ENCODE measurements at regions not wholly inside any gene's neighbourhood (a gene's known extent, or its start where the extent isn't known, plus 50 kb on each side); places are given as distances from the start of the nearest gene placed in this dataset.
A peak's percentile ranks its signal among the peaks of the same experiment; 100 is the strongest.
"Not testable (repeated sequence)": the region's sequence is repeated elsewhere in the genome, so short reads cannot be mapped to it uniquely, and the experiment has no call there.

DNA sequence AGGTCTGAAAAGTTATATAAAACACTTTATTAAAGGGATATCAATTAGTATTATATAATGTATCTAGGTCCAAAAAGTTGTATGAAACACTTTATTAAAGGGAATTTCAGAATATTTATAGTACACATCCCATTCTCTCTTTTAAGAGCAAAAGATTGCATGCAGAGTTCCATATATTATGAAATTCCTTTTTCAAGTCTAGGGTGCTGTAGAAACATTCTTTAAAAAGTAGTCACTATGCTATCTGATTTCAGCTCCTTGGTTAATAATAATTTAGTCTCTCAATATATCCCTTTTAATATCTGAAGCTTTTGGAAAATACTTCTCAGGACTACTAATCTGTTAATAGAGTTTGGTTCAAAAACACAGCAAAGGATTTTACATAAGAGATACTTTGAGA, 1496.1 kb upstream of the C9orf72 start:
- Histone ChIP-seq H3K27me3 (ENCODE audit: control insufficient read depth, low read length) (no peaks in the 10 kb centered on the region), H3K36me3 (ENCODE audit: control insufficient read depth, low read length) (no peaks in the 10 kb centered on the region), H3K9me2 (replicated peaks; ENCODE audit: control insufficient read depth, low read length) (no peaks in the 10 kb centered on the region), H3K79me2 (ENCODE audit: control insufficient read depth, low read length) (no peaks in the 10 kb centered on the region), H4K20me1 (ENCODE audit: control insufficient read depth, insufficient read depth, low read depth, low read length) (no peaks in the 10 kb centered on the region), H3K27ac (ENCODE audit: low read depth, low read length) (no peak overlapping the region), H3K4me2 (ENCODE audit: low read length) (no peak overlapping the region), H3K4me3 (ENCODE audit: low read length) (no peak overlapping the region), H3K9me3 (ENCODE audit: control insufficient read depth, insufficient read depth, low read length) (no peaks in the 10 kb centered on the region), H3K4me1 (ENCODE audit: control insufficient read depth, low read length) (no peaks in the 10 kb centered on the region), H3F3A (ENCODE audit: control insufficient read depth, insufficient read depth) (no peaks in the 10 kb centered on the region)
- no peak for TF ChIP-seq EZH2phosphoT487 (IDR thresholded peaks at IDR 0.05; ENCODE audit: borderline replicate concordance, low read length)
- TF ChIP-seq, protein P1, sequence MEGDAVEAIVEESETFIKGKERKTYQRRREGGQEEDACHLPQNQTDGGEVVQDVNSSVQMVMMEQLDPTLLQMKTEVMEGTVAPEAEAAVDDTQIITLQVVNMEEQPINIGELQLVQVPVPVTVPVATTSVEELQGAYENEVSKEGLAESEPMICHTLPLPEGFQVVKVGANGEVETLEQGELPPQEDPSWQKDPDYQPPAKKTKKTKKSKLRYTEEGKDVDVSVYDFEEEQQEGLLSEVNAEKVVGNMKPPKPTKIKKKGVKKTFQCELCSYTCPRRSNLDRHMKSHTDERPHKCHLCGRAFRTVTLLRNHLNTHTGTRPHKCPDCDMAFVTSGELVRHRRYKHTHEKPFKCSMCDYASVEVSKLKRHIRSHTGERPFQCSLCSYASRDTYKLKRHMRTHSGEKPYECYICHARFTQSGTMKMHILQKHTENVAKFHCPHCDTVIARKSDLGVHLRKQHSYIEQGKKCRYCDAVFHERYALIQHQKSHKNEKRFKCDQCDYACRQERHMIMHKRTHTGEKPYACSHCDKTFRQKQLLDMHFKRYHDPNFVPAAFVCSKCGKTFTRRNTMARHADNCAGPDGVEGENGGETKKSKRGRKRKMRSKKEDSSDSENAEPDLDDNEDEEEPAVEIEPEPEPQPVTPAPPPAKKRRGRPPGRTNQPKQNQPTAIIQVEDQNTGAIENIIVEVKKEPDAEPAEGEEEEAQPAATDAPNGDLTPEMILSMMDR (IDR thresholded peaks at IDR 0.05; ENCODE audit: low read depth, low read length, poor library complexity, severe bottlenecking) = no peak

DNA sequence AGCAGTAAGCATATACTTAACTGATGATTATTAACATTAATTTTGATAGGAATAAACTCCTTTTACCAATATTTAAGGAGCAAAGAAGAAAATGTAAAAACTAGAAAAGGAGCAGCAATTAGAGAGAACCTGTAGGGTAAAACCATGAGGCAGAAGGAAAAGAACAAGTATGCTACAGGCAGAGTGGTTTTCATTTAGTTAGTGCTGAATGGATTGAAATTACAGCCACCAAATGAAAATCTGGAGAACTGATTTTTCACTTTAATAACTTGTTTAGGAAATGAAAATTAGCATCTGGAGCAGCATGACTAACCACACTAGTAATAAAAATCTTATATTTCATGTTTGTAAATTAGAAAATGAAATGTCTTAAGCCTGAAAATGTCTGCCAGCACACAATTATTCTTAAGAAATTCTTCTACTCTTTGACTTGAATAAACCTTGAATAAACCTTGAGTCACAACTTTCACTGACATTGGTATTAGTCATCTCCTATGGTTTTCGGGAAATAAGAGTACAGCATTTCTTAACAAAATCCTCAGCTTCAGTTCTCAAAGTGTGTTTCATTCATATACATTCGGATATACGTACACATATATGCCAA, 1504.9 kb upstream of the C9orf72 start:
- H3K4me1 ChIP-seq (ENCODE audit: control insufficient read depth, low read length) = no peaks in the 10 kb centered on the region
- no peak overlapping the region for H3K4me3 ChIP-seq (ENCODE audit: low read length)
- no peak for TF ChIP-seq EZH2phosphoT487 (IDR thresholded peaks at IDR 0.05; ENCODE audit: borderline replicate concordance, low read length)
- TF ChIP-seq, protein P1 (IDR thresholded peaks at IDR 0.05; ENCODE audit: low read depth, low read length, poor library complexity, severe bottlenecking) = no peak
- H3K9me3 ChIP-seq (ENCODE audit: control insufficient read depth, insufficient read depth, low read length) = no peaks in the 10 kb centered on the region
- no peaks in the 10 kb centered on the region for H3K9me2 ChIP-seq (replicated peaks; ENCODE audit: control insufficient read depth, low read length)
- no peaks in the 10 kb centered on the region for H3K36me3 ChIP-seq (ENCODE audit: control insufficient read depth, low read length)
- H3K79me2 ChIP-seq (ENCODE audit: control insufficient read depth, low read length) = no peaks in the 10 kb centered on the region
- H4K20me1 ChIP-seq (ENCODE audit: control insufficient read depth, insufficient read depth, low read depth, low read length) = no peaks in the 10 kb centered on the region
- no peak overlapping the region for H3K27ac ChIP-seq (ENCODE audit: low read depth, low read length)
- no peaks in the 10 kb centered on the region for H3F3A ChIP-seq (ENCODE audit: control insufficient read depth, insufficient read depth)
- H3K4me2 ChIP-seq (ENCODE audit: low read length) = no peak overlapping the region
- no peaks in the 10 kb centered on the region for H3K27me3 ChIP-seq (ENCODE audit: control insufficient read depth, low read length)

DNA sequence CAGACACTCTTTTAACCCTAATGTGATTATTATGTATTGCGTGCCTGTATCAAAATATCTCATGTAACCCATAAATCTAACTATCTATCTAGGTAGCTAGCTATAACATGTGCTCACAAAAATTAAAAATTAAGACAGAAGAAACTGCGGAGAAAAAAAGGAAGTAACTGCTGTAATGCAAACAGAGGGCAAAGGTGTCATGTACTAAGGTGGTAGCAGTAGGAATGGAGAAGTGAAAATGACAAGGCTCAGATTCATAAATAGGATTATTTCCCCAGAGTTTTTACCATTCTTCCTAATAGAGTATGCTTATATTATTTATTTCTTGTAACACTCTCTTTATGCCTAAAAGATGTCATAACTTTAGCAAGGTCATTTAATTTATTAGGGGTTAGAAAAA, 1527.5 kb upstream of the C9orf72 start:
- Histone ChIP-seq H4K20me1 (ENCODE audit: control insufficient read depth, insufficient read depth, low read depth, low read length) (no peaks in the 10 kb centered on the region), H3K4me2 (ENCODE audit: low read length) (peak overlapping the region; percentile 38), H3K27ac (ENCODE audit: low read depth, low read length) (peak overlapping the region; percentile 62), H3K27me3 (ENCODE audit: control insufficient read depth, low read length) (no peaks in the 10 kb centered on the region), H3K79me2 (ENCODE audit: control insufficient read depth, low read length) (no peaks in the 10 kb centered on the region), H3K9me3 (ENCODE audit: control insufficient read depth, insufficient read depth, low read length) (no peaks in the 10 kb centered on the region), H3K9me2 (replicated peaks; ENCODE audit: control insufficient read depth, low read length) (no peaks in the 10 kb centered on the region), H3F3A (ENCODE audit: control insufficient read depth, insufficient read depth) (peaks cover 4% of the 10 kb centered on the region; the same call in 1 of the 2 replicates), H3K36me3 (ENCODE audit: control insufficient read depth, low read length) (no peaks in the 10 kb centered on the region), H3K4me3 (ENCODE audit: low read length) (peak overlapping the region; percentile 15), H3K4me1 (ENCODE audit: control insufficient read depth, low read length) (peaks cover 32% of the 10 kb centered on the region)
- no peak for TF ChIP-seq EZH2phosphoT487 (IDR thresholded peaks at IDR 0.05; ENCODE audit: borderline replicate concordance, low read length)
- TF ChIP-seq, protein P1 (IDR thresholded peaks at IDR 0.05; ENCODE audit: low read depth, low read length, poor library complexity, severe bottlenecking) = no peak

DNA sequence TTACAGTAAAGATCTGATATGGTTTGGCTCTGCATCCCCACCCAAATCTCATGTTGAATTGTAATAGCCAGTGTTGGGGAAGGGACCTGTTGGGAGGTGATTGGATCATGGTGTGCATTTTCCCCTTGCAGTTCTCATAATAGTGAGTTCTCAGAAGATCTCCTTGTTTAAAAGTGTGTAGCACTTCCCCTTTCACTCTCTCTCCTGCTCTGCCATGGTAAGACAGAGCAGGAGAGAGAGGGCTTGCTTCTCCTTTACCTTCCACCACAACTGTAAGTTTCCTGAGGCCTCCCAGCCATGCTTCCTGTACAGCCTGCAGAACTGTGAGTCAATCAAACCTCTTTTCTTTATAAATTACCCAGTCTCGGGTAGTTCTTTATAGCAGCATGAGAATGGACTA, 1530.9 kb upstream of the C9orf72 start:
- not testable (repeated sequence) for H3K27me3 ChIP-seq (ENCODE audit: control insufficient read depth, low read length); H3K4me3 ChIP-seq (ENCODE audit: low read length); H3F3A ChIP-seq (ENCODE audit: control insufficient read depth, insufficient read depth); H3K9me3 ChIP-seq (ENCODE audit: control insufficient read depth, insufficient read depth, low read length); H3K4me2 ChIP-seq (ENCODE audit: low read length); H4K20me1 ChIP-seq (ENCODE audit: control insufficient read depth, insufficient read depth, low read depth, low read length); H3K79me2 ChIP-seq (ENCODE audit: control insufficient read depth, low read length); H3K27ac ChIP-seq (ENCODE audit: low read depth, low read length); H3K36me3 ChIP-seq (ENCODE audit: control insufficient read depth, low read length); H3K9me2 ChIP-seq (replicated peaks; ENCODE audit: control insufficient read depth, low read length)
- H3K4me1 ChIP-seq (ENCODE audit: control insufficient read depth, low read length) = peaks cover 32% of the 10 kb centered on the region

Measured in DOHH2 (cell line).